ENCODE measurements at regions not wholly inside any gene's neighbourhood (a gene's known extent, or its start where the extent isn't known, plus 50 kb on each side); places are given as distances from the start of the nearest gene placed in this dataset.
"Not testable (repeated sequence)": the region's sequence is repeated elsewhere in the genome, so short reads cannot be mapped to it uniquely, and the experiment has no call there.

- DNase-seq (ENCODE audit: low spot score in 2 of 2): no peak
- WGBS, 2 donors: 55 to 64% methylated on average over 1 of the region's 1 CpG
- no peak overlapping the region for H3K4me3 ChIP-seq (ENCODE audit: low read depth, poor library complexity, severe bottlenecking)
- TF ChIP-seq POLR2A (IDR thresholded peaks at IDR 0.05) (no peak), CTCF (IDR thresholded peaks at IDR 0.05) (no peak)
- intact Hi-C loops (cut with DNase I; ENCODE audit: low total_unique reads): no loop called here
These were observed 87.0 kb upstream of the TRPC4 start for GRCh38 chr13:37956536-37956935.

DNA sequence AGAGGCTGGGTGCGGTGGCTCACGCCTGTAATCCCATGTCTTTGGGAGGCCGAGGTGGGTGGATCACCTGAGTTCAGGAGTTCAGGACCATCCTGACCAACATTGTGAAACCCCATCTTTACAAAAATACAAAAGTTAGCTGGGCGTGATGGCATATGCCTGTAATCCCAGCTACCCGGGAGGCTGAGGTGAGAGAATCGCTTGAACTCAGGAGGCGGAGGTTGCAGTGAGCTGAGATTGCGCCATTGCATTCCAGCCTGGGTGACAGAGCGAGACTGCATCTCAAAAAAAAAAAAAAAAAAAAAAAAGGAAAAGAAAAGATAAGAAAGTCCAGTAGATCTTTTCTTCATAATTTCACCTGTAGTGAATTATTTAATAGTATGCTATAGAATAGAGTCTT lies 85.0 kb upstream of the TRPC4 start:
- DNase-seq (ENCODE audit: low spot score in 2 of 2); intact Hi-C loops (cut with DNase I; ENCODE audit: low total_unique reads); H3K4me3 ChIP-seq (ENCODE audit: low read depth, poor library complexity, severe bottlenecking): not testable (repeated sequence)
- 87 to 95% methylated on average over 9 of the region's 9 CpGs for WGBS, 2 donors

DNA sequence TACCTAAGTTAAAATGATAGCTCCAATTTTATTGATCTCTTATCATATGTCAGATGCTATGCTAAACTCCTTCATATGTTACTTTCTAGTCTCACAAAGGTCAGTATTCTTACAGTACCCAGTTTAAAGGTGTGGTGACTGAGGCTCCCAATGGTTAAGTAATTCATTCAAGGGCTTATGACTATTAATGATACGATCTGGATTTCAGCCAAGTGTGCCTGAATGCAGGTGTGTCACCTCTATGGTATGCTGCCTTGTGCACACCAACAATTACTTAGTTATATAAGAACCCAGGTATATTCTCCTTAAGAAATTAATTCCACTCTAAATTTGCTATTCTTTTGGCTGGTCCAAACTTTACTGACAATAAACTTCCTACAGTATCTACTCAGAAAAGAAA lies 84.6 kb upstream of the TRPC4 start:
- no peak overlapping the region for H3K4me3 ChIP-seq (ENCODE audit: low read depth, poor library complexity, severe bottlenecking)
- TF ChIP-seq POLR2A (IDR thresholded peaks at IDR 0.05) (no peak), CTCF (IDR thresholded peaks at IDR 0.05) (no peak)
- intact Hi-C loops (cut with DNase I; ENCODE audit: low total_unique reads): no loop called here
- no peak for DNase-seq (ENCODE audit: low spot score in 2 of 2)
- 43 to 61% methylated on average over 1 of the region's 1 CpG for WGBS, 2 donors

DNA sequence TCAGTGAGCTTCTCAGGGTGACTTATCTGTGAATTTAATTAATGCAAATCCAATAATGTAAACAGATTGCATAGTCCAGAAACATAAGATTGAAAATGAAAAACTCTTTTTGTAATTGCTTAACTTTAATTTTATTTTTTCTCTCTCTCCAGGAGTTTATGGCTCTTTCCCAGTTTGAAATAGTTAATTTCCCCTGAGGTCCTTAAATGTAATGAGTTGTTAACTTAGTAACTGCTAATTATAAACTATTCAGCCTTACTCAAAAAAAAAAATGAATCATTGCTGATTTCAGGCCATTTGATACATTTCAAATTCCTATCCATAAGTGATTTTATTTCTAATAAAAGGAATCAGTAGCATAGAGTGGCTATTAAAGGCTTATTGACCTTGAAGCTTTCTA lies 84.1 kb upstream of the TRPC4 start:
- intact Hi-C loops (cut with DNase I; ENCODE audit: low total_unique reads): no loop called here
- H3K4me3 ChIP-seq (ENCODE audit: low read depth, poor library complexity, severe bottlenecking): no peak overlapping the region
- TF ChIP-seq CTCF (IDR thresholded peaks at IDR 0.05) (no peak), POLR2A (IDR thresholded peaks at IDR 0.05) (no peak)
- DNase-seq (ENCODE audit: low spot score in 2 of 2): no peak

GRCh38 chr13:37950016-37950415 lies 80.4 kb upstream of the TRPC4 start:
- DNase-seq (ENCODE audit: low spot score in 2 of 2): no peak
- TF ChIP-seq POLR2A (IDR thresholded peaks at IDR 0.05): no peak
- TF ChIP-seq CTCF (IDR thresholded peaks at IDR 0.05): no peak
- WGBS, 2 donors: 52% methylated on average over 1 of the region's 1 CpG
- H3K4me3 ChIP-seq (ENCODE audit: low read depth, poor library complexity, severe bottlenecking): no peak overlapping the region
- intact Hi-C loops (cut with DNase I; ENCODE audit: low total_unique reads): no loop called here

- TF ChIP-seq POLR2A (IDR thresholded peaks at IDR 0.05): no peak
- no peak for TF ChIP-seq CTCF (IDR thresholded peaks at IDR 0.05)
- intact Hi-C loops (cut with DNase I; ENCODE audit: low total_unique reads): no loop called here
- no peak for DNase-seq (ENCODE audit: low spot score in 2 of 2)
- H3K4me3 ChIP-seq (ENCODE audit: low read depth, poor library complexity, severe bottlenecking): no peak overlapping the region
- 90 to 95% methylated on average over 5 of the region's 5 CpGs for WGBS, 2 donors
These were observed 78.0 kb upstream of the TRPC4 start for GRCh38 chr13:37947419-37948140.
